GM19324 (cell line): ENCODE measurements at regions not wholly inside any gene's neighbourhood (a gene's known extent, or its start where the extent isn't known, plus 50 kb on each side); places are given as distances from the start of the nearest gene placed in this dataset.

Experiments used
- ATAC-seq: cut with Tn5 transposase; IDR thresholded peaks from one replicate; pipeline ENCODE4 v1.9.1; 2021; ENCODE audit warnings: mild to moderate bottlenecking, moderate library complexity; ENCODE audit not compliant: unreplicated experiment, low FRiP score

DNA sequence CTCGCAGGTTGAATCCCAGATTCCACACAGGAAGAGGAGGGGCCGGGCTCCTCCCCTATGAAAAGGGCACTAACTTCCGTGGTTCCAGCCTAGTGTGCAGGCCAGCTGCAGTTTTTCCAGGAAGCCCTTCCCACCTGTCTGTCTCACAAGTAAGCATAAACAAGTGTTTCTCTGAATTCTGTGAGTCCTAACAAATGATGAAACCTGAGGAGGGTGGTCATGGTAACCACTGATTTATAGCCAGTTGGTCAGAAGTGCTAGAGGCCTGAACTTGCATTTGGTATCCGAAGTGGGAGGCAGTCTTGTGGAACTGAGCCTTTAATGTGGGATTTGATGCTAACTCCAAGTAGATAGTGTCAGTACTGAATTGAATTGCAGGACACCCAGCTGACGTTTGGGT lies 54.7 kb upstream of the STEAP4 start:
- no peak for ATAC-seq

DNA sequence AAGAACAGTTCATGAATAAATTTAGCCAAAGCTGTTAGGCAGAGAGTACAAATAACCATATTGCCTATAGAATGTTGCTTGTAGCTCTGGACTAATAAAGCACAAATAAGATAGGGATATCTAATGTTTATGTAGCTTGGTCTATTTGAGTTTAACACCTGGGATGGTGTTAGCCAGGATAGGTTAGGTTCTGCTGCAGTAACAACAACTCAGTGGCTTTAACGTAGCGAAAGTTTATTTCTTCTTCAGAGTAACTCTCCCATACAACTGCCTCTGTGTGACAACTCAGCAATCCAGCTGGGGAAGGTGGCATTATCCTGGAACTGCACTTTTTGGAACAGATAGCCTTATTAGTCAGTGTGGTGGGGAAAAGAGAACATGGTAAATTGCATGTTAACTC lies 52.2 kb upstream of the STEAP4 start:
- no peak for ATAC-seq

DNA sequence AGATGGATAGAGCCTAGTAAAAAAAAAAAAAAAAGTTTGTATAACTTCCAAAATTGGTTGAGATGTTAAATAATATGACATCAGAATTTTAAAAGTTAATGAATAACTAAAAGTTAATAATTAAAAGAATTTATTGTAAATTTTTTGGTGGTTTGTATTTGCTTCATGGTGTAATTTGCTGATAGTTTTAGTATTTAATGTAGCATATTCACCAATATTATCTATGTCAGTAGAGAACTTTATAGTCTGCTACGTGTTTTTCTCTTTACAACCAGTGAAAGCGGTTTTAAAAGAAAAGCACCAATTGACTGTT lies 51.8 kb upstream of the STEAP4 start:
- ATAC-seq, result no peak

DNA sequence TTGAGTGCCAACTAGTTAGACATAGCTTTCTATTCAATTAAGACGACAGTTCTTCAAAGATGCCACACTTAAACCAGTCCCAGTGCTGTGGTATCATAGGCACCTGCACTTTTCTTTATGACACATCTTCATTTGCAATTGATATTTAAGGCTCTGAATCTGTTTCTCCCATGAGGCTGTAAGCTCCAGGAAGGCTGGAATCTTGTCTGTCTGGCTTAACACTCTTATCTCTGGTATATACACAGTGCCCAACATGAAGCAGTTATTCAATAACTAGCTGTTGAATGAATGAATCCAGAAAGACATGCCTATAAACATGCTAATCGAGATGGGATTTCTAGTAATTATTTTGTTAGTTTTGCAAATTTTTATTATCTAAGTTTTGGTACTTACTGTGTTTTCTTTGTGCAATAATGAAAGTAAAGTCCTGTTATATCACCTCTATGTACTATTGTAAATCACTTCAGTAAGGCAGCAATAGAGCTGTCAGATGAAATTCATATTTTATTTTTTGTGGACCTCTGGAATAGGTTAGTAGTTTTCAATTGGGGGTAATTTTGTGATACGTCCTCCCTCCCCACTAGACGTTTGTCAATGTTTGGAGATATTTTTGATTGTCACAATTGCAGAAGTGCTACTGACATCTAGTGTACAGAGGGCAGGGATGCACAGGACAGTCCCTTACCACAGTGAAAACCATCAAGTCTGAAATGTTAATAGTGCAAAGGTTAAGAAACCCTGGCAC lies 51.3 kb upstream of the STEAP4 start:
- peak; percentile 64 for ATAC-seq

DNA sequence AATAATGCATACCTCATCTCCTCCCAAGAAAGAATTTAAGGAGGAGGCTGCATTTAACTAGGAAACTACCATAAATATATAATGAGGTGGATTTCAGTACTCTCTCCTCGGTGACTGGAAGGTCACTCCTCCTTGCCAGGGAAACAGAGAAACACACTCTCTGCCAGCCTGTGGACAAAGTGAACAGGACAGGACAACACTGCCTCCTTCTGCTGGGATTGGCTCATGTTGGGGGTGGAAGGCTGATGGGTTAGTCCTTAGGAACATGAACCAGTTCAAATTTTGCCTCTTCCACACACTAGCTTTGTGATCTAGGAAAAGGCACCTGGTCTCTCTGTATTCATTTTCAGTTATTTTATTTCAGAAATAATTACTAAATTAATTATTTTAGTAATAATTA lies 50.6 kb upstream of the STEAP4 start:
- no peak for ATAC-seq
